A549 (cell line): ENCODE measurements at regions not wholly inside any gene's neighbourhood (a gene's known extent, or its start where the extent isn't known, plus 50 kb on each side); places are given as distances from the start of the nearest gene placed in this dataset.

ENCODE experiments used
- ATAC-seq, 2 experiments: fragments of 200-7000 bp in 1 of 2; fragments of >200 bp in 1 of 2; cut with Nextera tagmentation in 1 of 2; cut with Tn5 transposase in 1 of 2; 3 replicates each; pipeline versions ENCODE4 v1.8.0 to v1.9.1; 2018 to 2020; ENCODE audit warnings: mild to moderate bottlenecking in 1 of 2, moderate library complexity in 1 of 2
- CTCF ChIA-PET: fragments of 300-600 bp; sonication (Branson Sonifier 250); formaldehyde crosslinking; extraction: SDS; loops from one replicate; lab custom pipeline; 2021; ENCODE audit warnings: antibody characterized with exemption, inconsistent platforms; lab: Yijun Ruan, JAX
- POLR2A ChIA-PET: fragments of 350-600 bp; formaldehyde crosslinking; extraction: SDS; loops from one replicate; lab custom pipeline; 2021; ENCODE audit warnings: antibody characterized with exemption, inconsistent platforms; lab: Yijun Ruan, JAX
- DNase-seq, 2 experiments: peaks; one replicate each; pipeline versions ENCODE4 v3.0.0 to v3.0.0-alpha.2; 2011 to 2016; ENCODE audit warnings: low read depth in 1 of 2, low spot score in 1 of 2
- FAIRE-seq: peaks from 2 replicates; lab custom pipeline; 2011; peaks lifted over from hg19 to GRCh38; lab: Jason Lieb, UNC
- H3K27ac ChIP-seq, 2 experiments: fragments of >200 bp; sonication (Bioruptor Twin); formaldehyde crosslinking; 3 replicates each; pipeline ENCODE4 v1.5.1; 2016 to 2017
- H3K4me1 ChIP-seq: fragments of >200 bp; sonication (Bioruptor Twin); formaldehyde crosslinking; 3 replicates; pipeline ENCODE4 v1.6.1; 2016
- H3K4me2 ChIP-seq: fragments of >200 bp; sonication (Bioruptor Twin); formaldehyde crosslinking; 3 replicates; pipeline ENCODE4 v1.6.1; 2016
- H3K4me3 ChIP-seq: fragments of >200 bp; sonication (Bioruptor Twin); formaldehyde crosslinking; 3 replicates; pipeline ENCODE4 v1.5.1; 2016
- H3K9me3 ChIP-seq: fragments of >200 bp; sonication (Bioruptor Twin); formaldehyde crosslinking; 3 replicates; pipeline ENCODE4 v1.6.1; 2016
- CHD2 ChIP-seq: fragments of 150-350 bp; IDR thresholded peaks from 2 replicates; pipeline ENCODE4 v1.6.1; 2014; ENCODE audit warnings: low read length; ENCODE audit not compliant: partially characterized antibody
- CHD4 ChIP-seq: fragments of 200-600 bp; sonication (generic); IDR thresholded peaks from 2 replicates; pipeline ENCODE4 v1.6.1; 2016; ENCODE audit warnings: antibody characterized with exemption, mild to moderate bottlenecking, borderline replicate concordance
- EHMT2 ChIP-seq: fragments of 200-600 bp; sonication (generic); IDR thresholded peaks from 2 replicates; pipeline ENCODE4 v1.6.1; 2016; ENCODE audit warnings: antibody characterized with exemption, low read depth, mild to moderate bottlenecking, moderate library complexity
- GATA3 ChIP-seq: IDR thresholded peaks from 2 replicates; pipeline ENCODE4 v1.6.1; 2012; ENCODE audit warnings: borderline replicate concordance
- JUN ChIP-seq, 2 experiments: fragments of >200 bp; sonication (Bioruptor Twin); formaldehyde crosslinking; IDR thresholded peaks; 2 replicates in 1 of 2; 3 replicates in 1 of 2; pipeline ENCODE4 v1.6.1; 2016 to 2017
- MAZ ChIP-seq: fragments of 150-350 bp; IDR thresholded peaks from 2 replicates; pipeline ENCODE4 v1.6.1; 2014; ENCODE audit warnings: antibody characterized with exemption, low read depth, low read length, borderline replicate concordance
- NFE2L2 ChIP-seq: fragments of 150-350 bp; conservative IDR thresholded peaks from 2 replicates; pipeline ENCODE4 v1.6.1; 2014; ENCODE audit warnings: low read length
- NR3C1 ChIP-seq: fragments of >200 bp; sonication (Bioruptor Twin); formaldehyde crosslinking; IDR thresholded peaks from 3 replicates; pipeline ENCODE4 v1.6.1; 2017
- PHF8 ChIP-seq: fragments of 200-600 bp; sonication (generic); IDR thresholded peaks from 2 replicates; pipeline ENCODE4 v1.6.1; 2016; ENCODE audit warnings: low read depth, mild to moderate bottlenecking, antibody characterized with exemption, moderate library complexity, borderline replicate concordance
- POLR2A ChIP-seq: IDR thresholded peaks from 2 replicates; pipeline ENCODE4 v1.6.1; 2012; ENCODE audit warnings: mild to moderate bottlenecking, low read length
- RFX5 ChIP-seq: fragments of 450-650 bp; IDR thresholded peaks from 2 replicates; pipeline ENCODE4 v1.7.1; 2014; ENCODE audit warnings: antibody characterized with exemption, mild to moderate bottlenecking, moderate library complexity
- SMC3 ChIP-seq: fragments of >200 bp; sonication (Bioruptor Twin); formaldehyde crosslinking; IDR thresholded peaks from 3 replicates; pipeline ENCODE4 v1.6.1; 2018; ENCODE audit warnings: inconsistent platforms
- SREBF2 ChIP-seq: fragments of 450-650 bp; IDR thresholded peaks from 2 replicates; pipeline ENCODE4 v1.6.1; 2014; ENCODE audit warnings: mild to moderate bottlenecking, moderate library complexity
- TFCP2L1 ChIP-seq: fragments of 250-450 bp; sonication (Bioruptor Pico); IDR thresholded peaks from 2 replicates; pipeline ENCODE4 v1.5.0; 2021; ENCODE audit warnings: mild to moderate bottlenecking
- ZC3H11A ChIP-seq: fragments of 450-650 bp; IDR thresholded peaks from 2 replicates; pipeline ENCODE4 v1.6.1; 2014; ENCODE audit warnings: antibody characterized with exemption, mild to moderate bottlenecking
- WGBS: methylation state at CpG from one replicate; pipeline ENCODE4 v1.1.6; 2017; ENCODE audit errors: missing lambda C conversion rate; 5-methylcytosine and 5-hydroxymethylcytosine counted together
- TF ChIP-seq, protein P1 (sequence below): fragments of 450-650 bp; IDR thresholded peaks from 2 replicates; pipeline ENCODE4 v1.6.1; 2014; ENCODE audit warnings: antibody characterized with exemption
- TF ChIP-seq, protein P2 (sequence below): IDR thresholded peaks from 2 replicates; pipeline ENCODE4 v1.6.1; 2012; ENCODE audit warnings: low read depth, borderline replicate concordance
- TF ChIP-seq, protein P3 (sequence below): fragments of >200 bp; sonication (Bioruptor Twin); formaldehyde crosslinking; IDR thresholded peaks from 2 replicates; pipeline ENCODE4 v1.6.1; 2016
- TF ChIP-seq, protein P4 (sequence below): fragments of 250-450 bp; sonication (Bioruptor Pico); IDR thresholded peaks from 2 replicates; pipeline ENCODE4 v1.5.0; 2020; ENCODE audit warnings: low read depth, mild to moderate bottlenecking, moderate library complexity
- TF ChIP-seq, protein P5 (sequence below): fragments of >200 bp; sonication (Bioruptor Twin); formaldehyde crosslinking; IDR thresholded peaks from 3 replicates; pipeline ENCODE4 v1.6.1; 2016

DNA sequence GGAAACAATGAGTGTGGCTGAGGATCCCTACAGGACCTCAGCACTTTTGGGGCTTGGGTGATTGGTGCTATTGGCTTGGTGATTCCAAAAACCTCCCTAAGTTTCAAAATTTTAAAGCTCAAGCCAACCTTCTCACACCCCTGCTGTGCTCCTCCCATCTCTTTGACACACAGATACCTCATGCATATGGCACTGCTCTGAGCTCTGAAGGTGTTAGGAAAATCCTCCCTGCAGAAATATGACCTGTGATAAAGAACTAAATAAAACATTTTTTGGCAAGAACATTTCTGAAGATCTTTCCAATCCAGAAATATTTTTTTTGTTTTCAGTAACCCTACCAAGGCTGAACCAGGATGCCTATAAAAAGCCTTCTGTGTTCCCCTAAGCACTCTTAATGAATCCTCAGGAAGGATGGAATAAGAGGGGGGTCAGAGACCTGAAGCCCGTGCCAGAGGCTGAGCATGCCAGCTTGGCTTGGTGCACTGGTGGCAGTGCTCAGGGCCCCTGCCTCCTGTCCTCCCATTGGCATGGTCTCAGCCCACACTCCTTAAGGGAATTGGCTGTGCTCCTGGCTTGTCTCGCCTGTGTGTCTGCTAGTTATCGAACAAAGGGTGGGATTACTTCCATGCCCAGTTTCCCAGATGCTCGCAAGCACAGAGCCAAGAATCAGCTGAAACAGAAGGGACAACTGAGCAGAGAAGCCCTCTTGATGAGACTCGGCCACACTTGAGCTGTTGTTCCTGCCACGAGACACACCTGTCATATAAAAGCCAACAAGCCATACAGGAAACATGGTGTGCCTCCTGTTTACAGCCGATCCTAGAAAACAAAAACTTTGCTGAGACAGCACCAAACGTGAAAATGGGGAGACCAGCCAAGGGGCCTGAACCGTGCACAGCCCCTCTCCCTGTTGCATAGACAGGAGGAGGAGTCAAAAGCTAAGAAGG lies 132.7 kb upstream of the EEA1 start:
- POLR2A ChIA-PET, result no interaction called here
- FAIRE-seq, result no peak
- H3K9me3 ChIP-seq, result no peaks in the 10 kb centered on the region
- no peak overlapping the region for H3K27ac ChIP-seq
- TF ChIP-seq TFCP2L1 (no peak), MAZ (no peak)
- TF ChIP-seq, all 56 proteins: peak for 0
- WGBS, result 34% methylated on average over 9 of the region's 9 CpGs
- CTCF ChIA-PET, result interaction anchor here (1.1 to 1.6 kb wide), 2 partner anchors 75 to 335 kb away, joined by 4 to 7 read pairs; no protein-coding TSS in a partner anchor
- DNase-seq (no peak), ATAC-seq (no peak; a peak in 2 of 6 replicates)
- Histone ChIP-seq H3K4me3 (no peak overlapping the region), H3K4me2 (no peak overlapping the region), H3K4me1 (no peaks in the 10 kb centered on the region)

DNA sequence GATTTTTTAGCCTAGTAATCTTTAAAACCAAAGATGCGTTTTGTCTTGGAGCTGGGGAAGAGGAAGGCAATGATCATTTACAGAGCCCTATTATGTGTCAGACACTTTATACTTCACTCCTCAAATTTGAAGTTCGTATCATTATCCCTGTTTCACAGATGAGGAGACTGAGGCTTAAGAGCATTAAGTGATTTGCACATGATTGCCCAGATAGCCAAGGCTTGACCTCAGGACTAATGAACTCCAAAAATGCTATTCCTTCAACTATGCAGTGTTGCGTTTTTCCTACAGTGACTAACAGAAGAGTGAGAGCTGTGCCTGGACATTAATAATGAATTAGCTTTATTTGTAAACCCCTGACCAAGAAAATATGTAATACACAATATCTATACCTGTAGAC lies 136.8 kb upstream of the EEA1 start:
- Histone ChIP-seq H3K9me3 (no peaks in the 10 kb centered on the region), H3K27ac (no peak overlapping the region), H3K4me1 (no peaks in the 10 kb centered on the region), H3K4me3 (no peak overlapping the region), H3K4me2 (no peak overlapping the region)
- ATAC-seq (no peak), FAIRE-seq (no peak), DNase-seq (no peak)
- ChIA-PET CTCF (interaction anchor here (0.7 kb wide), 1 partner anchor 256 kb away, joined by 3 read pairs; no protein-coding TSS in a partner anchor), POLR2A (no interaction called here)
- WGBS, result 50% methylated on average over 3 of the region's 3 CpGs
- TF ChIP-seq, protein P1, sequence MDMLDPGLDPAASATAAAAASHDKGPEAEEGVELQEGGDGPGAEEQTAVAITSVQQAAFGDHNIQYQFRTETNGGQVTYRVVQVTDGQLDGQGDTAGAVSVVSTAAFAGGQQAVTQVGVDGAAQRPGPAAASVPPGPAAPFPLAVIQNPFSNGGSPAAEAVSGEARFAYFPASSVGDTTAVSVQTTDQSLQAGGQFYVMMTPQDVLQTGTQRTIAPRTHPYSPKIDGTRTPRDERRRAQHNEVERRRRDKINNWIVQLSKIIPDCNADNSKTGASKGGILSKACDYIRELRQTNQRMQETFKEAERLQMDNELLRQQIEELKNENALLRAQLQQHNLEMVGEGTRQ, result no peak
- TF ChIP-seq ZC3H11A, result no peak
- TF ChIP-seq MAZ, result no peak
- TF ChIP-seq, protein P2, sequence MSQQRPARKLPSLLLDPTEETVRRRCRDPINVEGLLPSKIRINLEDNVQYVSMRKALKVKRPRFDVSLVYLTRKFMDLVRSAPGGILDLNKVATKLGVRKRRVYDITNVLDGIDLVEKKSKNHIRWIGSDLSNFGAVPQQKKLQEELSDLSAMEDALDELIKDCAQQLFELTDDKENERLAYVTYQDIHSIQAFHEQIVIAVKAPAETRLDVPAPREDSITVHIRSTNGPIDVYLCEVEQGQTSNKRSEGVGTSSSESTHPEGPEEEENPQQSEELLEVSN, result no peak
- TF ChIP-seq EHMT2, result no peak
- no peak for TF ChIP-seq PHF8
- no peak for TF ChIP-seq JUN (IDR thresholded peaks at IDR 0.05)
- TF ChIP-seq, protein P3, sequence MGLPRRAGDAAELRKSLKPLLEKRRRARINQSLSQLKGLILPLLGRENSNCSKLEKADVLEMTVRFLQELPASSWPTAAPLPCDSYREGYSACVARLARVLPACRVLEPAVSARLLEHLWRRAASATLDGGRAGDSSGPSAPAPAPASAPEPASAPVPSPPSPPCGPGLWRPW, result no peak
- TF ChIP-seq, protein P4, sequence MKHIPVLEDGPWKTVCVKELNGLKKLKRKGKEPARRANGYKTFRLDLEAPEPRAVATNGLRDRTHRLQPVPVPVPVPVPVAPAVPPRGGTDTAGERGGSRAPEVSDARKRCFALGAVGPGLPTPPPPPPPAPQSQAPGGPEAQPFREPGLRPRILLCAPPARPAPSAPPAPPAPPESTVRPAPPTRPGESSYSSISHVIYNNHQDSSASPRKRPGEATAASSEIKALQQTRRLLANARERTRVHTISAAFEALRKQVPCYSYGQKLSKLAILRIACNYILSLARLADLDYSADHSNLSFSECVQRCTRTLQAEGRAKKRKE (CRISPR knock-in tag), result no peak
- TF ChIP-seq POLR2A, result no peak
- TF ChIP-seq CHD4, result no peak
- TF ChIP-seq CHD2, result no peak
- TF ChIP-seq NFE2L2, result no peak
- TF ChIP-seq GATA3, result no peak
- no peak for TF ChIP-seq SMC3
- no peak for TF ChIP-seq SREBF2
- TF ChIP-seq NR3C1, result no peak
- no peak for TF ChIP-seq RFX5
- TF ChIP-seq, protein P5, sequence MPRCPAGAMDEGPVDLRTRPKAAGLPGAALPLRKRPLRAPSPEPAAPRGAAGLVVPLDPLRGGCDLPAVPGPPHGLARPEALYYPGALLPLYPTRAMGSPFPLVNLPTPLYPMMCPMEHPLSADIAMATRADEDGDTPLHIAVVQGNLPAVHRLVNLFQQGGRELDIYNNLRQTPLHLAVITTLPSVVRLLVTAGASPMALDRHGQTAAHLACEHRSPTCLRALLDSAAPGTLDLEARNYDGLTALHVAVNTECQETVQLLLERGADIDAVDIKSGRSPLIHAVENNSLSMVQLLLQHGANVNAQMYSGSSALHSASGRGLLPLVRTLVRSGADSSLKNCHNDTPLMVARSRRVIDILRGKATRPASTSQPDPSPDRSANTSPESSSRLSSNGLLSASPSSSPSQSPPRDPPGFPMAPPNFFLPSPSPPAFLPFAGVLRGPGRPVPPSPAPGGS, result no peak
- TF ChIP-seq, all 56 proteins: peak for 0
